Activated CD4-positive, alpha-beta T cell treated with anti-CD3 and anti-CD28 coated beads, Interleukin-2, amount 50 U/mL, for 16 hours (primary cell): ENCODE measurements at regions not wholly inside any gene's neighbourhood (a gene's known extent, or its start where the extent isn't known, plus 50 kb on each side); places are given as distances from the start of the nearest gene placed in this dataset.

ENCODE experiments used
- DNase-seq: peaks from one replicate; pipeline ENCODE4 v3.0.0-alpha.2; 2020

DNA sequence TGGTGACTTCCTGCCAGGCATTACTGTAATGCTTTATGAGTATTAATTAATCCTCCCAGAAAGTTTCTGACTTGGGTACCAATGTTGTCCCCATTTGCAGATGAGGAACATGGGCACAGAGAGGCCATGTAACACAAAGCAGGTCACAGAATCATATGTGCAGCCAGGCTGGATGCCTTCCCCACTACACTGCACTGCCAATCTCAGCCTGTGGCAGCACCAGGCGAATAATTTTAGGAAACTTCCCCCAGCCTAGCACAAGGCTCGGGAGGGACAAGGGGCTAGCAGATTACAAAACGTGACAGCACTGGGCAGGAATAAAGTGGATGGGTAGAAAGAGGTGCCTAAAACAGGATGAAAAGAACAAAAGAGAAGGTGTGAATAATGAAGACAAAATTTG, 331.7 kb upstream of the PROX1 start:
- DNase-seq, result no peak

DNA sequence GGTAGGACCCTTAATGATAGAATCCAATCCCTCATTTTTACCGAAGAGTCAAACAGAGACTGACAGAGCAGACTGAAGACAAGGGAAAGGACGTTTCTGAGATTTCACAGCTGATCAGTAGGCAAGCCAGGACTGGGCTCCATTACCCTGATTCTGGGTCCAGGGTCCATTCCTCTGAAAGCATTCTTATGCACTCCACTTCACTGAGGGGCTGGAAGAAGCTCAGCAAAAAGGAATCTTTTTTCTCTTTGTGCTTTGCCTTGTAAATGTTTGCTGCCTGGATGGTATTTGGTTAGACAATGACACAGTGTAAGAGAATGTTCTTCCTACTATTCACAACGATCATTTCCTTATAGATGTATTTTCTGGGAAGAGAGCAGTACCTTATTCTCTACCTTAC, 331.3 kb upstream of the PROX1 start:
- no peak for DNase-seq

DNA sequence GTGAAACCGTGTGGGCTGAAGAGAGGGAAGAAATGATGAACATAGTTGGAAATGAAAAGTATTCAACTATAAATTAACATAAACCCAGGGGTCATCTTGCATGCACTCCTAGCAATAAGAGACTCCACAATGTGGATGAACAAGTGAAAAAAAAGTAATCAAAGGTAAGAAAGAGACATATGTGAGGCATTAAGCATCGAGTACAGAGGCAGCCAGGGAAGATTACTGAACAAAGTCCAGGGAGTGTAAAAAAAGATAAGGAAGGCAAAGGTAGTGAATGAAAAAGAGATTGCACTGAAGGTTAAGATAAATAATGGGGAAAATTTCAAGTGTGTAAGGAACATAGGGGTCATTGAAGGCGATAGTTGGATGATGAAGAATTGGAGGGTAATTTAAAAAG, 330.8 kb upstream of the PROX1 start:
- no peak for DNase-seq

DNA sequence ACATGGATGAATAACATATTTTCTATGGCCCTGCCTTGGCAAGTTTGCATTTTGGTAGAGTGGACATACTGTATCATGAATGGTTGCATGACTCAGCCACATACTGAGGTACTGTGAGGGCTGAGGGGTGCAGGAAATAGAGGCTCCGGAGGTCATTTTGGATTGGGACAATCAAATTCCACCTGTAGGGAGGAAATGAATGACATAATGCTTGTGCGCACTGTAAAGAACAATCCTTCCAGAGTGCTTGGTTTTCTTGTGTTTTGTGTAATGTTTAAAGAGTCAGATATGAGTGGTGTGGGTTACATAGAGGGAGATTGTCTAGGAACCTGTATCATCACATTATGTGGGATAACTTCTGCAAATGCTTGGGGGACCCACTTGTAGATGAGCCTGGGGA, 329.9 kb upstream of the PROX1 start:
- DNase-seq, result no peak

DNA sequence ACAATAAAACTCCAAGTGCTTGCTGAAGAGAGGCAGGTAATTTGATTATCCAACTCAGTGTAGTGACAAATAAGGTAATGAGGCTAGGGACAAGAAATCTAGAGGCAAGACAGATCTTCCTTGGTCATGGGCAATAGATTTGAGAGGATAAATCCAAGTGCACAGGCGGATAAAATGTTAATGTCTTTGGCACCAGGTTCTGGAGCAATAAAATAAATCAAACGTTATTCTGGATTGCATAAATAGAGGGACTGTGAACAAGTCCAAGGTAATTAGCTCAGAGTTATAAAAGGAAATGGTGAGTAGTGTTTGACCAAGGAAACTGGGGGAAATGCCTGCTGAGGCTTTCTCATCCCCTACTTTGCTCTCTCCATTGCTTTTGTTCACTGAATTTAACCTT, 329.3 kb upstream of the PROX1 start:
- DNase-seq, result no peak

DNA sequence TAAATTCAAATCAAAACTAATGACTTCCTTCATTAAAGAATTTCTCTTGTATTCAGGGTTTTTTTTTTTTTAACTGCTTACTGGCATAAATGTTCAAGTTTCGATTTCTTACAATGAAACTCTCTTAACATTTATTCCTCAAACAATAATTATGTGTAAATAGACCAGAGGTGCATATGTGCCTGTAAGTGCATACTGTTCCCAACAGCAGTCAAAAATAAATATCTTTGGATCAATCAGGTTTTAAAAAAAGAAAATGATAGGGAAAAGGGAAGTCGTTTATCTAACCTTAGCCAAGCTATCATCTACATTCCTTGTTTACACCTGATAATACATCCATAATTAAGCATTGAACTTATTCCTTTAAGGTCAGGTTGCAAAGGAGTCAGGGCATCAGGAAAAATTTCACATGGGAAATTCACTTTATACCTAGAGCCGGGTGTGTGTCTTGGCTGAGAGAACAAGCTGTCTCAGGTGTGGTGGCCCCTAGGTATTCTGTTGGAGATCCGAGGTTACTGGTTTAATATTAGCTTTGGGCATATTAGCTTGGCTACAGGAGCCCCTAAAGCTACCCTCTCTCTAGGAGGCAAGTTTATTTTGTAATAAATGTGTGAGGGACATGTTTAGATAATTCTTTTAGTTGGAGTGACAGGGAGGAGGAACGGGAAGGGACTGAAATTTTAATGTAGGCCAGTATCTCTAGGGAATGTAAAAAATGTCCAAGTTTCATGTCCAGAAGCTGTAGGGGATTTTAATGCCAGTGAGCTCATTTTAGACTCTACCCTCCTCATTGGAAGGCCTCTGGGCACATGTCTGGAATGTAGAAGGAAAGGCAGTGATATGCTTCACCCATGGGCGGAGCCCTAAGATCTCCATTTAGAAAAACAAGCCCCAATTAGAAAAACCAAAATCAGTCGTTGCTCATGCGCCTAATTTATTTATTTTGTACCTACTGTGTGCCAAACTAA, 327.9 kb upstream of the PROX1 start:
- DNase-seq, result no peak

DNA sequence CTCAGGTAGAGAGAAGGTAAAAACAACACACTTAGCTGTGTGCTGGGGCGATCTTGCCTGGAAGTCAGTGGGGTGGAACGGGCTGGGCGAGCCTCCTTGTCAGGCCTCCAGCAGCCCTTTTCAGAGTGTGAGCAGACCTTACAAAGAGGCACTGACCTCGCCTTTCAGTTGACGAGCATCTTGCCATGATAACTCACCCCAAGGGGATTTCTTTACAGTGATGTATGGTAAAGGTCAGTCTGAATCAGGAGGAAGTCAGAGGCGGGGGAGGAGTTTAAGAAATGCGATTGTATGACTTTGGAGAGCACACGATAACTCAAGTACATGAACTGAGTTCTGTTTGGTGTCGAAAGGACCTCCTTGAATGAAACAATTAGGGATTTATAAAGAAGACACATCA, 326.5 kb upstream of the PROX1 start:
- DNase-seq, result no peak

DNA sequence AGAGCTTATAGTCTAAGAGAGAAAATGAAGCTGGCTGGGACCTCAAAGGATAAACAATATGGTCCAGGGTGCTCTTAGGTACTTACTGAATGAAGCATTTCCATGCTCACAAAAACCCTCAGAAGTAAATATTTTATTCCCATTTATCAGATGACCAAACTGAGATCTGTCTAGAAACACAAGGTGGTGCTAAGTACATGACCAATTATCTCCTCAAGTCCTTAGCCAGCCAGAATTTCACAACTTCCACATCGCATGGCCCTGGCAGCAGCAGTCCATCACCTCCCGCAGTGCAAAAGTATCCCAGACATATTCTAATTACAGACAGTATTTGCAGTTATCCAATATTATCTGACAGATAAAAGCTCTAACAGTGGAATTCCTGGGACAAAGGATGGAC, 321.7 kb upstream of the PROX1 start:
- DNase-seq, result no peak

DNA sequence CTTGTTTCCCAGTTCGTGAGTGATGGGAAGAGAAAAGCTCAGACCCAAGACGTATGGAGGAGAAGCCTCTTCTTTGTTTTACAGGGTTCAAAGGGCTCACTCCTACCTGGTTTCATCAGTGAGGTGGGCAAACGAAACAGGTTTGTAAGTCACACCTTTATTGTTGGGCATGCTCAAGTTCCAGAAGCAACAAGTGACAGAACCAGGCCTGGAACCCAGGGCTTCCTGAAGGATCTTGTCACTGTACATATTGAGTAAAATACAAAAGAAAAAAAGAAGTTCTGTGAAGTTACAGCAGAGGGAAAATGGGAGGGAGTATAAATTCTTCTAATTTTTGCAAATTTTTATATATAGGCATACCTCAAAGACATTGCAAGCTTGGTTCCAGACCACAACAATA, 320.9 kb upstream of the PROX1 start:
- no peak for DNase-seq

DNA sequence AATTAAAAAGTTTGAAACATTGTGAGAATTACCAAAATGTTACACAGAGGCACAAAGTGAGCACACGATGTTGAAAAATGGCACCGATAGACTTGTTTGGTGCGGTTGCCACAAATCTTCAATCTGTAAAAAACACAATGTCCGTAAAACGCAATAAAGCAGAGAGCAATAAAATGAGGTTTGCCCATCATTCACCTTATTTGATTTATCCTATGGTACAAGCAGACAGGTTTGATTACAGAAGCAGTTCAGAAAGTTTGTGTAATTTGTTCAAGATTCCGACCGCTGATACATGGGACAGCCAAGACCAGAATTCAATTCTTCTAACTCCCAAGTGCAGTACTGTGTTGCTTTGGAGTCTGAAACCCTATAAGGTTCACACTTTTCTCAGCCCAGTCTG, 318.3 kb upstream of the PROX1 start:
- no peak for DNase-seq

DNA sequence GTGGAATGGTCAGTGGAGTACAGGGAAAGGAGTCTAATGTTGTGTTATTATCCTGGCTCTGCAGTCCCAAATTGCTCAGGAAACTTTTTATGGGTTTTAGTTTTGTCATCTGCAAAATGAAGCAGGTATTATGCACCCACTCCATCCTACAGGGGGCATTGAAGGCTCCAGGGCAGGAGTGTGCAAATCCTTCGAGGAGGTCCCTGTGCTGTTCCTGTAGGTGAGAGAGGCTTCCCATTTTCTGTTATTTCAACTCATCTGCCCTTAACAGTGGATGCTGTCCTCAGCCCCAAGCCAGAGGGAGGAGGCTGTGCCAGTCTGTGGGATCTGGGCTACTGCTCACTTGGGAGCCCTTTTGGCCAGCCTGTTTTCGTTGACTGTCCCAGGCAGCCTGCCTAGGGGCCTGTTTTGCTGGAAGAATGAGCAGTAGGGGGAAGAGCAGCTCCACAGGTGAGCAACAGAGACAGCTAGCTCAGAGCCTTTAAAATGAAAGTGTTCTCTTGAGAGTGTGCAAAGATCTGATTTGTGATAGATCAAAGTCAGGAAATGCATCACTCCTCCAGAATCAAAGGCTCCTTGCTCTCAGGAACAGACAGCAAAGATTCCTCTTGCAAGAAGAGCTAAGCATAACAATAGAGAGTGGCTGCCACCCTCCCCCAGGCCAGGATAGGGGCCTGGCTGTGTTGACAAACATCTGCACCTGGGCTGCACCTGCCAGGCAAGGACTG, 317.6 kb upstream of the PROX1 start:
- no peak for DNase-seq

DNA sequence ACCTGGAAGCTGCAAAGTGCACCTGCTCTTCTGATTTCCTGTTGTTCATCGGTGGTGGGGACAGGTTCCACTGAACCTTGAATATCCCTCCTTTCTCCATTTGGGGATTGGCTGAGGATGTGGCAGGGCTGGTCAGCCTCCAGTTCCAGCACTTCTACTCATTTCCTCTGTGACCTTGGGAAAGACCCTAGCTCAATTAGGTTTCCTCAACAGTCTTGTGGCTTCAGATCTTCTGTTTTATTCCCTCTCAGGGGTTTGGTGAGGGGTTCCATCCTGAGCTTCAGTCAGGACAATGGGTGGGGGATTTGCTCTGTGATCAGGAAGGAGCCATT, 317.1 kb upstream of the PROX1 start:
- DNase-seq, result no peak

DNA sequence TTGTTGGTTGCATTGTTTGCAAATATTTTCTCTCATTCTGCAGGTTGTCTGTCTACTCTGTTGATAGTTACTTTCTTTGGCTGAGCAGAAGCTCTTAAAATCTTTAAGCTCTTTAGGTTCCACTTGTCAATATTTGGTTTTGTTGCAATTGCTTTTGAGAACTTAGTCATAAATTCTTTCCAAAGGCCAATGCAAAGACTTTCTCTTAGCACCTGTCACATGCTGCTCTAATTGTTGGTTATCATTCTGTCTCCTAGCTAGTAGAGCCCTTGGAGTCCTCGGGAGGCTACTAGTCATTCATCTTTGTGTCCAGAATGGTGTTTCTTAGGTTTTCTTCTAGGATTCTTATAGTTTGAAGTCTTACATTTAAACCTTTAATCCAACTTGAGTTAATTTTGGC, 312.7 kb upstream of the PROX1 start:
- DNase-seq, result no peak

DNA sequence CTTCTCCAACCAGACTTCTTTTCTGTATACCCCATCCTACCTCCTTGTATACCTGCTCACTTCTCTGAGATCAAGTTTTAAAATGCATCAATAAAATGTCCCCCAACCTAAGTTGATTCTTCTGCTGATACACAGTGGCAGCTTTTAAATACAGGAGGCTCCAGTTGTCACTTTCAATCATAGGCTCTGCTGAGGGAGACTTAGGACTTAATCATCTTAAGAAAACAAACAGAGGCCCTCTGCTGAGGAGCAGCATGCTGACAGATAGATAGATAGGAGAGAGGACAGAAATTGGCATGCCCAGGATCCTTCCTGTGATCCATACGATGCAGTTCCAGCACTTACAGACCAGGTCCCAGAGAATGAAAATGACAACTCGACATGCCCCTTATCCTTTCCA, 311.0 kb upstream of the PROX1 start:
- no peak for DNase-seq

DNA sequence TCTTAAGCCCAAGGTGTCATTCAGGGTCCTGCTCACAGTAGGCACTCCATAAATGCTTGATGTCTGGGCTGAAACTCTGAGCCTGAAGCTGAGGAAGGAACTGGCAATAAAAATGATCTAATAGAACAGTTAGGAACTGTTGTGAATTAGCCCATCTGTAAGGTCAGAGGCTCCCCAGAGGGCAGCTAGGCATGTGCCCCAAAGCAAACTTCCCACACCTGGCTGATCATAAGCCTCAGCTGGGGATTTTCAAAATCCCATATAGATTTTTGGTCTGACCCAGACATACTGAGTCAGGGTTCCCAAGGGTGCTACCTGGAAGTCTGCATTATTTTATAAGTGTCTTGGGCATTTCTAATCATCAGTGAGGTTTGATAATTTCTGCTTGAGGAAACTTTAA, 309.4 kb upstream of the PROX1 start:
- DNase-seq, result no peak

DNA sequence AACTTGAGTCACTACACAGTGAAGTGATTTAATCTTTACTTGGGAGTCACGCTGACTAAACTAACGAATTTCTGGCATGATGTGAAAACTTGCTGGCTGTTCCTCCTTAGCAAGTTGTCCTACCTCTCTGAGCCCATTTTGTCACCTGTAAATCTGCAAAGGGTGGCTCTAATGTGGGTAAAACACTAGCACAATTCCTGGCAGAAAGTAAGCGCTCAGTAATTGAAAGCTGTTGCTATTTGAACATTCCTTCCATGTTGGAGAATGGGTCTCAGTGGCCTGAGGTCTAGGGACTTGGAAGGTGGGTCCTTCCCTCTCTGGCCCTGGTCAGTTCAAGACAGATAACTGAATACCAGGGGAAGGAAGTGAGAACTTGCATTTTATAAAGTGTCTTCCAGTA, 309.0 kb upstream of the PROX1 start:
- DNase-seq, result no peak

DNA sequence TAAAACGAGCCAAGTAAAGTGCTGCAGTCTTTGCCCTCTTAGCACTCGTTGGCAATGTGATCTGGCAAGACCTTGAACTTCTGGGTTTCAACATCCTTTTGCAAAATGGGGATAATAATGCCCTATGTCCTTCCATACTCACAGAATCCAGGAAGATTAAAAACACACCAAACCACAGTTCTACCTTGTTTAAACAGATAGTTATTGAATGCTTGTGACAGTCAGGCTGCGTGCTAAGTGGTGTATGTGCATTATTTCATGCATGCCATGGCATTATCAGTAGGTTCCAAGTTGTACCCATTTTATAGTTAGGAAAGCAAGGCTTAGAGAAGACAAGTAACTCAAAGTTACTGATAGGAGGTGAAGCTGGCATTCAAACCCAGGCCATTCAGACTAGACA, 308.6 kb upstream of the PROX1 start:
- no peak for DNase-seq

DNA sequence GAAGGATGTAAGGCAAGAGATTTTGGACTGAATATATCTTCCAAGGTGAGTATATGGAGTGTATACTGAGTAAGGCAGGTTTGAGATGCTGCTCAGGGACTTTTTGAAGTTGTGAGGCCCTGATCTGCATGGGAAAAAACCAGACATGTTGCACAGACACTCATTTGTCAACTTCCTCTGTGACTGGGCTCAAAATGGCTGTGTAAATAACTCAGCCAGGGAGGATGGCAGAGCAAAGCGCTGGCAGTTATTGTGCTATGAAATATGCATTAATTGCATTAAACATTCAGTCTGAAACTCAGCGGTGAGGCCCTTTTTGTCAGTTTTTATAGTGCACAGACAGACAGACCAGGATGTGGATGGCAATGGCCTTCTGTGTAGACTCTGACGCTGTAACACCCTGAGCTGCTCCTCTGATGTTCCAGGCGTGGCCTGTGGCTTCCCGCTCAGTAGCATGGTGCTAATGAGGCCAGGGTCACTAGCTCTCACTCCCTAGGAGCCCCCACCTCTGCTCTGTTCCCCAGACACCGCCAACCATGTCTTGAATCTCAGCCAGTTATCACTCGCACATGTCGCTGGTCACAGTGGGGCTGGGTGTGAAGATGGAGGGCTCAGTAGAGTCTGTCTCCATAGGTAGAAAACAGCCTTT, 307.0 kb upstream of the PROX1 start:
- DNase-seq, result no peak

DNA sequence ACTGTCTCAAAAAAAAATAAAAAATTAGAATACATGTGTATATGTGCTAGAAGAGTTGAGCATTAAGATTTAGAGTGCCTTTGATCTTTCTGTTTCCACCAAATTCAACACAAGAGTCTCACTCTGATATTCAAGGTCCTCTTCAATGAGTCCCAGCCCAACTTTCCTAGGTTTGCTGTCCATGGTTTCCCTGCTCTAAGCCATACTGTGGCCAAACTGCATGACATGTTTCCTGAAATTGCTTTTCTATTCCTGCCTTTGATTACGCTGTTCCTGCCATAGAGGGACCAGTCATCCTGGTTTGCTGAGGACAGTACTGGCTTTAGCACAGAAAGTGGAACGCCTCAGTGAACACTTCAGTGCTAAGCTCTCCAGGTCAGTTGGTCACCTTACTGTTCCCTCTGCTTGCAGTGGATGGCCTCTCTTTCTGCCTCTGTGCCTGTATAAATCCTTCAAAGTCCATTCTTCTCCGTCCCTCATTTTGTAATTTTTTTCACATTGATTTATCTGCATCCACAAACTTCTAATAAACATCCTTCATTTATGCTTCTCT, 305.9 kb upstream of the PROX1 start:
- DNase-seq, result no peak

DNA sequence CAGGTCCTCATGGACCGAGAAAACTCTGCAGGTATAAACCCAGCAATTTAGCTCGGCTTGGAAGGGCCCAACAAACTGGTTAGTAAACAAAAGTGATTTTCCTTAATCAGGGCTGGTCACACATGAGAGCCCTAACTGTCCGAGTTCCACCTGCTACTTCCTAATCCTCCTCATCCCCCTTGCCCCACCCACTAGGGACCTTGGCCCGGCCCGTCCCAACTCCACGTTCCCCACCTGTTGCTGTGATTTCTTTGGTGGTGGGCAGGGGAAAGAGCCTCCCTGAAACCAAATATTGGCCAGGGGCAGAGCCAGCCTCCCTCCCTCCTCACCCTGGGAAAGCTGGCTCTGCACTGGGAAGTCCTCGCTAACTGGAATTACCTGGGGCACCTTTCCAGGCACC, 304.2 kb upstream of the PROX1 start:
- no peak for DNase-seq

DNA sequence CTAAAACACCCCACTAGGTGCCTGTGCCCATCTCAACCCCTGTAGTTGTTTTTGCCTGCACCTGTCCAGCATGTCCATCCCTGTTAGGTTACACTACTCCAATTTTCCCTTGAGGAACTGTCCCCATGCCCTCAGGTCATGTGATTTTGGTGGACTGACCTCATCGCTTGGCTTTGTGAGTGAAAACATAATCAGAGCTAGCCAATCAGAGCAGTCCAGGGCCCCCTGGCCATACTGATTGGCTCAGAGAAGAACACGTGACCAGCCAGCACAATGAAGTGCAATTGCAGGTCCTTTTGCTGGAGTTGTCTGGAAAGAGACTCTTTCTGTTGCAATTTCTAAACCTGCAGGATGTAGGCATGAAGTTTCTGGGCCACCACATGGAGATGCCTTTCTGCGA, 303.3 kb upstream of the PROX1 start:
- DNase-seq, result no peak

DNA sequence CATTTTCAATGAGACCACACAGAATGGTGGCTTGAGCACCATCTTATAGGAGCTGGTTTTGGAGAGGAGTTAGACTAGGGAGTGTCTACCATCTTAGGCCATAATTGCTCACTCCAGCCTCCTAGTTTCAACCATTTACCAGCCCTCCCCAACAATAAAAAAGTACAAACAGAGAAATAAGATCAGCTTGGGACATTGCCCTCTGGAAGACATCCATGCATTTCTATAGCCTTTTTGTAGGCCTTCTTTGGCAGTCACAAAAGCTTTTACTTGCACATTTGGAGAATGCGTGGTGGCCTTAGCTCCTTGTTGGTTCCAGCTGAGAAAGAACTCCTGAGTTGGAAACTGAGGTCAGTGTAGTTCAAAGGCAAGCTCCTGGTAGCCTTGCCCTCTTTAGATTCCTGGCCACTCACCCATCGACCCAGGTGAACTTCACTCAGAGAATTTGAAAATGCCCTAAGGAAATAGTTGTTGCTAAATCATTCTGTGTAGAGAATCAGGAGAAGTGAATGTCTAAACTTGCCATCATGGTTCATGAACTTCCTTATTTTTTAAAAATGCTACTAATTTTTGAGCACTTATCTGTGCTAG, 301.7 kb upstream of the PROX1 start:
- no peak for DNase-seq

DNA sequence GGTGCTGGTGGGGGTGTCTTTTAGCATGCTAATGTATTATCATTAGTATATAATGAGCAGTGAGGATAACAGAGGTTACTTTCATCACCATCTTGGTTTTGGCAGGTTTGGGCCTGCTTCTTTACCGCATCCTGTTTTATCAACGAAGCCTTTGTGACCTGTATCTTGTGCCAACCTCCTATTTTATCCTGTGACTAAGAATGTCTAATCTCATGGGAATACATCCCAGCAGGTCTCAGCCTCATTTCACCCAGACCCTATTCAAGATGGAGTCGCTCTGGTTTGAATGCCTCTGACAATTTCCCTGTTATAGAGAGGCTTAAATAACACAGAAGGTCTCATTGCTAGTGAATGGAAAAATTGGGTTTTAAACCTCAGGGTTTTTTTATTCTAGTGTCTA, 300.8 kb upstream of the PROX1 start:
- no peak for DNase-seq
